ENCODE measurements at regions not wholly inside any gene's neighbourhood (a gene's known extent, or its start where the extent isn't known, plus 50 kb on each side); places are given as distances from the start of the nearest gene placed in this dataset.

DNA sequence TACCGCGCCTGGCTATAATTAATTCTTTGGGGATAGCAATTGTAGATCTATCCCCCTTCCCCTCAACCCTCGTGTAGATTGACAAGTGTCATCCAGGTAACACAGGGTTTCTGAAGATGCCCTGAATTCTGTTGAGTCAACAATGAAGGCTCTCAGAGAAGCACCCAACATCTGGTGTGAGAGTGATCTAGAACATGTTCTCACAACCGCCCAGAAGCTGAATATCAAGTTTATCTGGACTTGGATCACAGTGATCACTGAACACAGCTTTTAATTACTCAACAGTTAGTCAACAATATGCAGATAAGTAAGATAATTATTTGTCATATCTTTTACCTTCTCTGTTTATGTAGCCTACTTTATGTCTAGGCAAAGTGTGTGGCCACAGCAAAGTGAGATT lies 204.2 kb upstream of the RGMB start:
- no peaks in the 10 kb centered on the region for H3K79me2 ChIP-seq
- peaks cover under 1% of the 10 kb centered on the region for H3K4me1 ChIP-seq (ENCODE audit: insufficient read depth)
- TF ChIP-seq EZH2phosphoT487 (IDR thresholded peaks at IDR 0.05; ENCODE audit: low read depth, severe bottlenecking, unreplicated experiment) (no peak), EZH2 (IDR thresholded peaks at IDR 0.05; ENCODE audit: borderline replicate concordance) (no peak)
- TF ChIP-seq, protein P1, sequence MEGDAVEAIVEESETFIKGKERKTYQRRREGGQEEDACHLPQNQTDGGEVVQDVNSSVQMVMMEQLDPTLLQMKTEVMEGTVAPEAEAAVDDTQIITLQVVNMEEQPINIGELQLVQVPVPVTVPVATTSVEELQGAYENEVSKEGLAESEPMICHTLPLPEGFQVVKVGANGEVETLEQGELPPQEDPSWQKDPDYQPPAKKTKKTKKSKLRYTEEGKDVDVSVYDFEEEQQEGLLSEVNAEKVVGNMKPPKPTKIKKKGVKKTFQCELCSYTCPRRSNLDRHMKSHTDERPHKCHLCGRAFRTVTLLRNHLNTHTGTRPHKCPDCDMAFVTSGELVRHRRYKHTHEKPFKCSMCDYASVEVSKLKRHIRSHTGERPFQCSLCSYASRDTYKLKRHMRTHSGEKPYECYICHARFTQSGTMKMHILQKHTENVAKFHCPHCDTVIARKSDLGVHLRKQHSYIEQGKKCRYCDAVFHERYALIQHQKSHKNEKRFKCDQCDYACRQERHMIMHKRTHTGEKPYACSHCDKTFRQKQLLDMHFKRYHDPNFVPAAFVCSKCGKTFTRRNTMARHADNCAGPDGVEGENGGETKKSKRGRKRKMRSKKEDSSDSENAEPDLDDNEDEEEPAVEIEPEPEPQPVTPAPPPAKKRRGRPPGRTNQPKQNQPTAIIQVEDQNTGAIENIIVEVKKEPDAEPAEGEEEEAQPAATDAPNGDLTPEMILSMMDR (IDR thresholded peaks at IDR 0.05; ENCODE audit: poor library complexity) = no peak
- no peaks in the 10 kb centered on the region for H4K20me1 ChIP-seq (ENCODE audit: insufficient read depth, poor library complexity, severe bottlenecking)
- H3K4me3 ChIP-seq = no peak overlapping the region
- H3K9me3 ChIP-seq (ENCODE audit: low read depth) = no peaks in the 10 kb centered on the region
- H3K27me3 ChIP-seq = no peaks in the 10 kb centered on the region
- no peak overlapping the region for H2AFZ ChIP-seq
- WGBS (ENCODE audit: low lambda C conversion rate, missing lambda C conversion rate) = 84% methylated on average over 4 of the region's 4 CpGs
- H3K9me2 ChIP-seq (replicated peaks; ENCODE audit: insufficient read depth) = no peaks in the 10 kb centered on the region
- no peak for DNase-seq (ENCODE audit: low spot score)
- no peak overlapping the region for H3K4me2 ChIP-seq
- H3K27ac ChIP-seq = no peak overlapping the region
- no peaks in the 10 kb centered on the region for H3K36me3 ChIP-seq (replicated peaks; ENCODE audit: insufficient read depth, low read depth)

DNA sequence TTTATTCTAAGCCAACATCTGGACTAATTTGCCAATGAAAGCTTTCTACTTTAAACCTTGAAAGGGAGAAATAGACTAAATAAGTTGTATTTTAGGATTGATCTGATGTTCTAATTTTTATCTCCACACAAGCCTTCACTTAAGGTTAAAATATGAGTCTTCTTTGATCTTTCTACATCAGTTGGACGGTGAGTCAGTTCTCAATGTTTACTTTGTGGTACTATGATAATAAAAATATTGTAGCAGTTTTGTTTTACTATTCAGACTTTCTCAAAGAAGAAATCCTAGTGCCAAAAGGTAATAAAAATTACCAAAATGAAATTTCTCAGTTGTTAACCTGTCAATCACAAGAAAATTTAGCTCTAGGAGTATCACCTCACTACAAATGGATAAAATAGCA lies 203.5 kb upstream of the RGMB start:
- TF ChIP-seq EZH2phosphoT487 (IDR thresholded peaks at IDR 0.05; ENCODE audit: low read depth, severe bottlenecking, unreplicated experiment) = no peak
- TF ChIP-seq, protein P1 (IDR thresholded peaks at IDR 0.05; ENCODE audit: poor library complexity) = no peak
- no peak for TF ChIP-seq EZH2 (IDR thresholded peaks at IDR 0.05; ENCODE audit: borderline replicate concordance)
- H3K4me3 ChIP-seq = no peak overlapping the region
- DNase-seq (ENCODE audit: low spot score) = no peak
- no peak overlapping the region for H3K4me2 ChIP-seq
- no peaks in the 10 kb centered on the region for H3K79me2 ChIP-seq
- 26% methylated on average over 1 of the region's 1 CpG for WGBS (ENCODE audit: low lambda C conversion rate, missing lambda C conversion rate)
- H2AFZ ChIP-seq = no peak overlapping the region
- H3K4me1 ChIP-seq (ENCODE audit: insufficient read depth) = no peaks in the 10 kb centered on the region
- no peaks in the 10 kb centered on the region for H3K9me3 ChIP-seq (ENCODE audit: low read depth)
- H3K9me2 ChIP-seq (replicated peaks; ENCODE audit: insufficient read depth) = no peaks in the 10 kb centered on the region
- H3K36me3 ChIP-seq (replicated peaks; ENCODE audit: insufficient read depth, low read depth) = no peaks in the 10 kb centered on the region
- H4K20me1 ChIP-seq (ENCODE audit: insufficient read depth, poor library complexity, severe bottlenecking) = no peaks in the 10 kb centered on the region
- H3K27ac ChIP-seq = no peak overlapping the region
- H3K27me3 ChIP-seq = no peaks in the 10 kb centered on the region

DNA sequence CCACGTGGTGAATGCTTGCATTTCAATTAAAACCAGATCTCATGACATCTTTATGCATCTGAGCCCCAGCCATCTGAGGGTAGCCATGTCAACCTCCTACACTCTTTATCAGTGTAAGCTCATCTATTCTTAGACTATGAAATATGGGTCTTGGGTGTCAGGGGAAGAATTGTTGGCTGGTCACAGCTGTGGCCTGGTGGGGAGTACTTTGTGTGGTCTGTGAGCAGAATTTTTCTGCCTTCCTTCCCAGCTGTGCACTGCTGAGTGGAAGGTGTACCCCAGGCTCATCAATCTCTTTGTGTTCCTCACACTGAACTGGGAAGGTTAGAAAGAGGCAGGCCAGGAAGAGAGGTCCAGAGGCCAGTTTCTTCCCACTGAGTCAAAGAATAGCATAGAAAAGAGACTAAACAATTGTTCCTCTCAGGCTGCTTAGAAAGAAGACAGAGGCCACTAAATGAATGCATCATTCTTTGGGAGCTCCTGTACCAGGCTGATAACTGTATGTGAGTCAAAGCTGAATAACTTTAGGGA lies 202.7 kb upstream of the RGMB start:
- H3K4me1 ChIP-seq (ENCODE audit: insufficient read depth) = no peaks in the 10 kb centered on the region
- DNase-seq (ENCODE audit: low spot score) = no peak
- H3K79me2 ChIP-seq = no peaks in the 10 kb centered on the region
- H3K27ac ChIP-seq = no peak overlapping the region
- no peak overlapping the region for H2AFZ ChIP-seq
- H3K9me3 ChIP-seq (ENCODE audit: low read depth) = no peaks in the 10 kb centered on the region
- WGBS (ENCODE audit: low lambda C conversion rate, missing lambda C conversion rate) = 52% methylated on average over 1 of the region's 1 CpG
- TF ChIP-seq, protein P1 (IDR thresholded peaks at IDR 0.05; ENCODE audit: poor library complexity) = no peak
- TF ChIP-seq EZH2 (IDR thresholded peaks at IDR 0.05; ENCODE audit: borderline replicate concordance) = no peak
- TF ChIP-seq EZH2phosphoT487 (IDR thresholded peaks at IDR 0.05; ENCODE audit: low read depth, severe bottlenecking, unreplicated experiment) = no peak
- no peak overlapping the region for H3K4me2 ChIP-seq
- H4K20me1 ChIP-seq (ENCODE audit: insufficient read depth, poor library complexity, severe bottlenecking) = no peaks in the 10 kb centered on the region
- H3K36me3 ChIP-seq (replicated peaks; ENCODE audit: insufficient read depth, low read depth) = no peaks in the 10 kb centered on the region
- no peaks in the 10 kb centered on the region for H3K27me3 ChIP-seq
- no peak overlapping the region for H3K4me3 ChIP-seq
- H3K9me2 ChIP-seq (replicated peaks; ENCODE audit: insufficient read depth) = no peaks in the 10 kb centered on the region
